Left hindlimb (tissue), 1 donor: ENCODE measurements at regions not wholly inside any gene's neighbourhood (a gene's known extent, or its start where the extent isn't known, plus 50 kb on each side); places are given as distances from the start of the nearest gene placed in this dataset.
"Not testable (repeated sequence)": the region's sequence is repeated elsewhere in the genome, so short reads cannot be mapped to it uniquely, and the experiment has no call there.

Experiments used
- DNase-seq: peaks from one replicate; pipeline ENCODE4 v3.0.0-alpha.2; 2018

DNA sequence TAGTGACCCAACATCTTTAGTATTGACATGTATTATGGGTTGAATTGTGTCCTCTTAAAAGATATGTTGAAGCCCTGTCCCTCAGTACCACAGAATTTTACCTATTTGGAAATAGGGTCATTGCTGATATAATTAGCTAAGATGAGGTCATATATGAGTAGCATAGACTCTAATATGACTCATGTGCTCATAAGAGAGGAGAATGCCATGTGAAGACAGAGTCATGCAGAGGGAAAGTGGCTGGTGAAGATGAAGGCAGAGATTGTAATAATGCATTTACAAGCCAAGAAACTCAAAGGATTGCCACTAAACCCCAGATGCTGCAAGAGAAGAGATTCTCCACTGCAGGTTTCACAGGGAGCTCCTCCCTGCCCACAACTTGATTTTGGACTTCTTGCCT, 496.4 kb downstream of the KIF20B start:
- no peak for DNase-seq

DNA sequence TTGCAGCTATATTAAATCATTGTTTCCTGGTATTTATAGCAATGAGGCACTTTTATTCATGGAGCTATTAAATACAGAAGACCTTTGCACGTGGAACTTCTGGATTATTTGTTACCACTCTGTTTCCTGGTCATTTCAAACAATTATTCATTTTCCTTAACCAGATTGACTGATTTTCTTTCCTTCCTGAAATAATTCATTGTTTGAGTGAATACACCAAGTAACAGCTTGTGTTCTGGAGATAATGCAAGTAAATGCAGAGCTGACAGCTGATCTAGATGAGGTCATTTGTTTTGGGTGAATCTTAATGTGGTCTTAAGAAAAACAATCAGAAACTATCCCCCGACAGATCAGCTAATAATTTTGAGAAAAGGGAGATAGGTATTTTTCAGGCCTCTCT, 497.7 kb downstream of the KIF20B start:
- no peak for DNase-seq

DNA sequence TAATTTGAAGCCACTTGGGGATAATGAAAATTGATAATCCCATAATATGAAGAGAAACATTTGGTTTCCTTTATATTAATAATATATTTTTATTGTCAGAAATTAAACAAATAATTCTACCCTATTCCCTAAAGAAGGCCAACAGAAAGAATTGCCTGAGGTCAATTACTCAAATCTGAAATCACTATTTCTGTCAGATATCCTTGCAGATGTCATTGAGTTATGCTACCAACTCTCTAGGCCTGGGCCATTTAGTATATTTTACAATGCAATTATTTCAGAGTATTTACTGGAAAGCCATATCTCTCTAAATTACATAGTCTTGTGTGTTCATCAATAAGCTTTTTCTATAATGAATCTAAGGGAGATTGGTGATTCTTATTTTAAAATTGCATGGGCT, 498.1 kb downstream of the KIF20B start:
- DNase-seq = no peak

DNA sequence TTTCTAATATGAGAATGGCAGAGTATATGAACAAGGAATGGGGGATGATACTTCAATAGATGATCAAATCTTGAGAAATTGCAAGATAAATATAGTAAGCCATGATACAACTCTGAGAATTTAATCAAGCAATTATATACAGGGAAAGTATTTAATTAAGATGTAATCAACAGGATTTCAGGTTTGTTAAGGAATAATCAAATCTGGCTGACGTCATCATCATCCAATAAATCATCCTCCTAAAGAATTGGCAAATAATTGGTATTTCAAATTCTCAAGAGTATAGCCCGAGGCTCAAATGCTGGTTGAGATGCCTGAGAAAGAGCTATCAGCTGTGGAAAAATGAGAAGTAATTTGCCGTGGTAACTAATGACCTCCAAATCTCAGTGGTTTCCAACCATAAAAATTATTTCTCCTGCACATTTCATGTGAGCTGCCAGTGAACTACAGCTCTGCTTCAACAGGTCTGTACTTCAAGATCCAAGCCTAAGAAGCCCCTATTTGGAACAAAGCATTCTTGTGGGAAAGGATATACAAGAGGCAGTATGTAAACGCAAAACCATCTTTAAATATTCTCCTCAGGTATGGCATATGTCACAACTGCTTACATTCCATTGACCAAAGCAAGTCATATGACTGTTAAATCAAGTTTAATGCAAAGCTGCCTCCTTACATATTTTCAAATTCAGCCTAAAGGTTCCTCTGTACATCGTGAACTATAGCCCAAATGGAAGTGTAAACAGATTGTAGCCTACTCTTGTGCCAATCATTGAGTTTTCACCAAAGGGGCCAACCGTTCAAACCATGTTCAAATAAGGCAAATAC, 503.0 kb downstream of the KIF20B start:
- no peak for DNase-seq

DNA sequence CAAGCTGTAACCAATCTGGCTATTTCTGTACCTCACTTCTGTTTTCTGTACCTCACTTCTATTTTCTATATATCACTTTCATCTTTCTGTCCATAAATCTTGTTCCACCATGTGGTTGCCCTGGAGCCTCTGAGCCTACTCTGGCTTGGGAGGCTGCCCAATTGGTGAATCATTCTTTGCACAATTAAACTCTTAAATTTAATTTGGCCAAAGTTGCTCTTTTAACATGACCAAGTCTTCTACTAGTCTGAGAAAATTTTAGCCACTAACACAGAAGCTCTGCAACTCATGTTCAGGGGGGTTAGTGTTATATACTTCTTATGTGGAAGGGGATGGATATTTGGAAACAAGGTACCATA, 503.5 kb downstream of the KIF20B start:
- no peak for DNase-seq

DNA sequence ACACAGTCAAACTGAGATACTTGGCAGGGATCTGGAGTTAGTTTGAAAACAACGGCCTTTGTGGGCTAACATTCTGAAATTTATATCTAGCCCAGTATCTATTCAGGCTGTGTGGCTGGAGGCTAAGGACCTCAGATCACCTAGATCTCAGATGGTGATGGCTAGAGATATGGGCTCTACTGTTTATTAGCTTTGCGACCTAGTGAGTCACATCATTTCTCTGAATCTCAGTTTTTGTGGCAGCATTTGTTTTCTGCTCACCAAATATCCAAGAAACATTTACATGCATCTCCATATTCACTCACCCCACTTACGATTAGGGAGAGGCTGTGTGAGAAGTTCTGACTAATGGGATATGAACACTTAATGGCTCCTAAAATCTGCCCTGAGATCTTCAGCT, 503.9 kb downstream of the KIF20B start:
- DNase-seq = no peak

DNA sequence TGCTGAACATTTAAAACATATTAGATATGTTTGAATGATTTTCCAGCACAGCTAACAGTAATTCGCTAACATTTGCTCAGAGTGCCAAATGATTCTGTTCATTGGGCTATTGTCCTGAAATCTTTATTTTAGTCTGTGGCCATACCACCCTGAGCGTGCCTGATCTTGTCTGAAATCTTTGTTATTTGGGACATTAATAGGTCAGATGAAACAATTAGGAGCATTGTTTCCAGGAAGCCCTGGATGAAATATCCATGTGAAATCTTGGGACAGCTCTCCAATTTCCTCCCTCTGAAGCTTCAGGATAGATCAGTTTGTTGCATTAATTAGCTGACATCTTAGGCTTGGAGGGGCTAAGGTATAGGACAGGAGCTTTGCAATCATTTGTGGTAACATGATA, 512.0 kb downstream of the KIF20B start:
- DNase-seq = no peak

DNA sequence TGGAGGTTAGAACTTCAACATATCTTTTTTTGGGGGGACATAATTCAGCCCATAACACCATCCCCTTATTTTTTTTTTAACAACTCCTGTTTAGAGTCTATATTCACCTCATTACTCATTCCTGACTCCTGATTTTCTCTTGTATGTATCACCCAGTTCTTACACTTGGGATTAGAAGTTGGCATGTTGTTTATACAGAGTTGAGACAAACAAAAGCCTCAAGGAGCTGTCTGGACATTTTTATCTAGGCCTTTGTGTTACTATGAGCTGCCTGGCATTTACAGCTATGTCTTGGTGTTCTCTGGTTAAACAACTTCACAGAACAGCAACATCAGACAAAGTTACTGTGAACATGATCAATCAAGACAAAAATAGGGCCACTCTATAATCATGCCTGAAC, 517.5 kb downstream of the KIF20B start:
- DNase-seq = no peak

DNA sequence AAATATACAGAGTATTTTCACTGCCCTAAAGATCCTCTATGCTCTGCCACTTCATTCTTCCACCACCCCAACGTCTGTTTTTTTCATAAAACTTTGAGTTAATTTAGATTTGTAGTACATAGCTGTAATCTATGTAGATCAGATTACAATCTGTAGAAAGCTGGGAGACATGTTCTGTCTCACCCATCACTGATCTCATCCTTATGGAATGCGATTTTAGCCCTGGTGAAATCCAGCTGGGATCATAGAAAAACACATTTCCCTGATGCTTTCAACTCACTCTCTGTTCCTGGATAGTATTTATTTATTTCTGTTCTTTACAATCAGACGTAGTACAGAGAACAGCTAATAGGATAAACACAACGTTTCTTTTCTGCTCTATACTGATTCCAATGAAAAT, 521.0 kb downstream of the KIF20B start:
- DNase-seq = no peak

DNA sequence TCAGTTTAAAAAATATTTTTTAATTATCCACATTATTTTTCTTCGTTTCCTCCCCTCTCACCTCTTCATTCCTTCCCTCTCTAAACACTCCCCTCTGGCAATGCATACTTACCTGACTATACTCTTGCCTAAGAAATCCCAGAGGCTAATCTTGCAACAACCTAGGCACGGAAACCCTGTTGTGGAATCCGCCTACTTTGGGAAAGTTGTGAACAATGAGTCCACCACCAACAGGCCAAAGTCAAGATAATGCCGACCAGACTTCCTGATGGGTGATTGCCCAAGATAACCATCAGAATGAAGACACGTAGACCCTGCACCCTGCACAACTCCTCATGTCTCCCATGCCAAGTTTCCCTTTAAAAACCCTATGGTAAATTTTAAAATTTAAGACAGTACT, 521.5 kb downstream of the KIF20B start:
- DNase-seq = no peak

DNA sequence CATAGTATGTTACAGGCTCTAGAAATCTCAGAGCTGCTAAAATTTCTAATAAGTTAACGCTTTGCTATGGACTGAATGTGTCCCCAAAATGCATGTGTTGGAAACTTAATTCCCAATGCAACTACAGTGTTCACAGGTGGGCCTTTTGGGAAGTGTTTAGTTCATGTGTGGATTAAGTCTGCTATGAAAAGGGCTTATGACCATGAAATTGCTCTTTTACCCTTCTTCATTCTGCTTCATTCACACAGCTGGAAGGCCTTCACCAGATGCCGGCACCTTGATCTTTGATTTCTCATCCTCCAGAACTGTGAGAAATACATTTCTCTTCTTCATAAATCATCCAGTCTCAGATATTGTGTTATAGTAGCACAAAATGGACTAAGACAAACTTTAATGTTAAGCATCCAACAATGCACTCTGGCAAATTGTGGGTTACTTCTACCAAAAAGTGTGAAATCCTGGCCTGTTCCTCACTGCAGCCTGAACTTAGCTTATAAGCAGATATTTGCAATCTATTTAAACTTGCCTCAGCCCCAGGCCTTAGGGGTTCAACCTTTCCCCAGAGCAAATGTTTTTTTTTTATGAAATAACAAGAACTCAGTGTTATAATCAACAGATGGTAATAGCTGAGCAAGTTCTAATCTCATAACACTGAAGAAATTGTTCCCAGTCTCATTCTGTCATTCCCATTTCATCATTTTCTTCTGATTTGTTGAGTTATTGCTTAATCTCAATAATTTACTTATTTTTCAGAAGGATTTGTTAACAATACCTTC, 523.6 kb downstream of the KIF20B start:
- DNase-seq = no peak

DNA sequence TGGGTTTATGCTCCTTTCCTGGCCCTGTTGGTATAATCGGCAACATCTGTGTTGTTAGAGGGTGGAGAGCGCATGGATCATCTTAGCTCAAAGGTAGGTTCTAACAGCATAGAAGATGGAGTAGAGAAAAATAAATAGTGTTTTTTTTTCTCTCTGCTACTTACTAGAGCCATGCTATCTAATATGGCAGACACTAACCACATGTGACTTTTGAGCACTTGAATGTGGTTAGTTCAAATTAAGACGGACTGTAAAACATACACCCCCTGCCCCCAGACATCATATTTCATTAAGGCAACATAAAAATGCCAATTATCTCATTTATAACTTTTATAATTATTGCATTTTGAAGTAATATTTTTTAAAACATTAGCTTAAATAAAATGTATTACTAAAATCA, 525.1 kb downstream of the KIF20B start:
- DNase-seq = no peak

DNA sequence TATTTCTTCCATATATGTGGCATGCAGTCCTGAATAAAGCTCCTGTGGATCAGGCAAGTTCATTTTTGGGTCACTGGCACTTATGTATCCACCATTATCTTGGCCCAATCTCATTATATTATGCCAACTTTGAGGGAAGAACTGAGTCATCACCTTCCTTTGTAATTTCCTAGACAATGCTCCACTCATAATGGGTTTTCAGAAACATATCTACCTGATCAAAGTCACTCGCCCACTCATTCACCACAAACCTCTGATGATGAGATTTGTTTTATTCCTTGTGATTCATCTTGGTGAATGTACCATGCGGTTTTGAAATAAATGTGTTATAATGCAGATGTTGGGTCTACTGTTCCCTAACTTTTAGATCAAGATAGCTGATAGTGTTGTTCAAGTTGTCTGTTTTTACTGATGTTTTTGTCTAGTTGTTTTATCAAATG, 525.8 kb downstream of the KIF20B start:
- DNase-seq = no peak

DNA sequence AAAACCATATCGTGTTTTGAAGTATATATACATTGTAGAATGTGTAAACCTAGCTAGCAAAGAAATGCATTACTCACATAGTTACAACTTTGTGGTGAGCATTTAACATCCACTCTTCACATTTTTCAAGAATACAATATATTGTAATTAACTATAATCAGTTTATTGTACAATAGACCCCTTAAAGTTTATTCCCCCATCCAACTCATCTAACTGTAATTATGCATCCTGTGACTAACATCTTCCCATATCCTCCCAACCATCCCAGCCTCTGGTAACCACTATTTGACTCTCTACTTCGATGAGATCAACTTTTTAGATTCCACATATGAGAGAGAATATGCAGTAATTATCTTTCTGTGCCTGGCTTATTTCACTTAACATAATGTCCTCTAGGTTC, 526.4 kb downstream of the KIF20B start:
- DNase-seq = no peak

DNA sequence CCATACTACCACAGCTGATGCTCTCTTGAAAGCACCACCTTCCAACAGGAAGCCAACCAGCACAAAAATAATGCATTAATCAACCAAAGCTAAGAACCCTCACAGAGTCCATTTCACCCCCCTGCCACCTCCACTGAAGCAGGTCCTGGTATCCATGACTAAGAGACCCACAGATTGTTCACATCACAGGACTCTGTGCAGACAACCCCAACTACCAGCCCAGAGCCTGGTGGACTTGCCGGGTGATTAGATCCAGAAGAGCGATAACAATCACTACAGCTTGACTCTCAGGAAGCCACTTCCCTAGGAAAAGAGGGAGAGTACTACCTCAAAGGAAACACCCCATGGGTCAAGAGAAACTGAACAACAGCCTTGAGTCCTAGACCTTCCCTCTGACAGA, 528.1 kb downstream of the KIF20B start:
- DNase-seq = no peak

DNA sequence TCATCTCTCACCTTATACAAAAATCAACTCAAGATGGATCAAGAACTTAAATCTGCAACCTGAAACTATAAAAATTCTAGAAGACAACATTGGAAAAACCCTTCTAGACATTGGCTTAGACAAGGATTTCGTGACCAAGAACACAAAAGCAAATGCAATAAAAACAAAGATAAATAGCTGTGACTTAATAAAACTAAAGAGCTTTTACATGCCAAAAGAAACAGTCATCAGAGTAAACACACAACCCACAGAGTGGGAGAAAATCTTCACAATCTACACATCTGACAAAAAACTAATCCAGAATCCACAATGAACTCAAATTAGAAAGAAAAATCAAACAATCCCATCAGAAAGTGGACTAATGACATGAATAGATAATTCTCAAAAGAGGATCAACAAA, 532.4 kb downstream of the KIF20B start:
- DNase-seq = not testable (repeated sequence)

DNA sequence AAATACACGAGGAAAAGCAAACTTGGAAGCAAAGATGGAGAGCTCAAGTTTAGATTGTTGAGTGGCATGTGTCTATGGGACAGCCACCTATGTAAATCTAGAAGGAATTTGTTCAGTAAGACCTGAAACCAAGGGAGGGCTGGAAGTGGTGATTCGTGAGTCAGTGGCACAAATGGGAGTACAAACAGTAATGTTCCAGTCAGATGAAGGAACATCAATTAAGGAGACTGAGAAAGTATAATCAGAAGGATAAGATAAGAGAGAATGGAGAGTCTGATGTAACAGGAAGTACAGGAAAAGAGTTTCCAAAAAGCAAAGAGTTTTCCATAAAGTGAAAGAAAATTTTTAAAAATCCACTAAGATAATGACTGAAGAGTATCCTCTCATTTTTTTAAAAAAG, 544.2 kb downstream of the KIF20B start:
- DNase-seq = no peak

DNA sequence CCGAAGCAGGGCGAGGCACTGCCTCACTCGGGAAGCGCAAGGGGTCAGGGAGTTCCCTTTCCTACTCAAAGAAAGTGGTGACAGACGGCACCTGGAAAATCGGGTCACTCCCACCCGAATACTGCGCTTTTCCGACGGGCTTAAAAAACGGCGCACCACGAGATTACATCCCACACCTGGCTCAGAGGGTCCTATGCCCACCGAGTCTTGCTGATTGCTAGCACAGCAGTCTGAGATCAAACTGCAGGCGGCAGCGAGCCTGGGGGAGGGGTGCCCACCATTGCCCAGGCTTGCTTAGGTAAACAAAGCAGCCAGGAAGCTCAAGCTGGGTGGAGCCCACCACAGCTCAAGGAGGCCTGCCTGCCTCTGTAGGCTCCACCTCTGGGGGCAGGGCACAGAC, 549.4 kb downstream of the KIF20B start:
- DNase-seq = not testable (repeated sequence)

DNA sequence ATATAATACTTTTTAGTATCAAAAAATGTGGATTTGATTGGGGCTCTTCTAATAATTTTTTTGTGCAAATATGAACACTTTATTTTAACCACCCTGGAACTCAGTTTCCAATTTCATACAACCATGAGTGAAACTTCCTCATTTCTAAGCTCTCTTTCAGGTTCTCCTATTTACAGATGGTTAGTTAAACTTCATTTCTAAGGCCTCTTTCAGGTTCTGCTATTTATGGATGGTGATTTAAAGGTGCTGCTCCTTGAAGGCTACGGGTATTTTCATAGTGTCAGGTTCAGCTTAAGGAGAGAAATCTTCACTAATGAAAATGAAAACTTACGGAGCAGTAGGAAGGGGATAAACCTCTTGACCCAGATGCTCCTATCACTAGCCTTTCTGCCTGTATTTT, 568.3 kb downstream of the KIF20B start:
- no peak for DNase-seq

DNA sequence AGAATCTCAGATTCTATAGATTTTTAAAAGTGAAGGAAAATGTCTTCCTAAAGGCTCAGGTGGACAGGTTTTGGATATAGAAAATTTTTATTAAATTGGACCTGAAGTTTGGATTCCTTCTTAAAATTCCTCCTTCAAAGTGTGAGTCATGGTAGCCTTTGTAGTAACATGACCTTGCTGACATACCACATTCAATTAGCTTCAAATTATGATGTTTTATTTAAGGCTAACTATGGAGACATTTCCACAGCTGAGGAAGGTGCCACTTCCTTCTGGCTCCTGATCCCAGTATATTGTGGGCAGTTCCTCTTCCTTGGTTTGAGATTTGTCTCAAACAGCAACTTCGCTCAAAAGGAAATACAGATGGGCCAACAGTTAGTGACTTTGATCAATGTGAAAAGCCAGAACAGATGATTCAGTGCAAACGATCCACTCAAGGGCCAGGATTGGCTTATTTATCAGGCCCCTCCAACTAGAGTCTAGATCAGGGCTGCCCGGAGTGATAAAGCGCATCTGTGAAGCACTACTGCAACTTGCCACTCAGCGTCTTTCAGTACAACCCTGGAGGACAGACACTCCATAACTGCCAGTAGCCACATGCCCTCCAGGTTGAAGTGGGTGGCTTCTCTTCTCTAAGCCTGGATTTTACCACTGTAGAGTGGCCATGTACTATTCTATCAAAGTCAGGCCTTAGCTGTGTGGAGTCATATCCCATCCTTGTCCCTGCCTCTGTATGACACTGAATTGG, 573.5 kb downstream of the KIF20B start:
- DNase-seq = no peak

DNA sequence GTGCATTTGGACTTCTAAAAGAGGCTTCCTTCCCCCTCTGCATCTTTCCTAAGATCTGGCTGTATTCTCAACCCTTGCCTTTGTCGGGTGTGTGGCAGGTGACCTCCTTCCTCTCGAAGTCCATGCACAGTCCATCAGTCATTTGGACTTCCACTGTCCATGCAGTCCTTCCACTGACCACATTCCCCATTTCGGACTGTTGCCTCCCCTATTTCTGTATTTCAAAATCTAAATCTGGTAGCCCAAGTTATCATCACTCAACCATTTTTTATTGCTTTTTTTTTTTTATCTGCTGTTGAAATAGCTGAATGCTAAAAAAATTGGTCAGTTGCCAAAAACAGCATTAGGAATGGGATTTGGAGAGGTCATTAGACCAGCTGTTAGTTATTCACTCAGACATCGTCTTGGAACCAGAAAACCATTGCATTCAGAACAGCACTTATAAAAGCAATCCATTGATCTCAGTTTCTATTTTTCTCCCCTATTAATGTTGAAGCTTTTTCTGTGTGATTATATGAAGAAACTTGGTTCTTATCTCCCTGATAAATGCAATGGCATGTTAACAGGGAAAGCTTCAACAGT, 575.6 kb downstream of the KIF20B start:
- DNase-seq = no peak

DNA sequence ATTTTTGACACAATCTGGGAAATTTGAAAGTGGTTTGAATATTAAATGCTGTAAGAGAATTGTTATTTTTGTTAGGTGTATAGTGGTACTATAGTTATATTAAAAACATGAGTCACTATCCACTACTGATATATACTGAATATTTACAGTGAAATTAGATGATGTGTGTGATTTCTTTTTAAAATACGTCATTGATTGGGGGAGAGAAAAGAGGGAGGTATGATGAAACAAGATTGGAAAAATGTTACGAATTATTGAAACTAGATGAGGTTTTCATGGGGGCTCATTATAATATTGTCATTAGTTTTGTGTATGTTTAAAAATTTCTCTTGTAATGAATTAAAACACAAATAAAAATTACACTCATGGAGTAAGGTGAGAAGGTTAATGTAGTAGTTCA, 571.4 kb downstream of the HTR7 start:
- no peak for DNase-seq

DNA sequence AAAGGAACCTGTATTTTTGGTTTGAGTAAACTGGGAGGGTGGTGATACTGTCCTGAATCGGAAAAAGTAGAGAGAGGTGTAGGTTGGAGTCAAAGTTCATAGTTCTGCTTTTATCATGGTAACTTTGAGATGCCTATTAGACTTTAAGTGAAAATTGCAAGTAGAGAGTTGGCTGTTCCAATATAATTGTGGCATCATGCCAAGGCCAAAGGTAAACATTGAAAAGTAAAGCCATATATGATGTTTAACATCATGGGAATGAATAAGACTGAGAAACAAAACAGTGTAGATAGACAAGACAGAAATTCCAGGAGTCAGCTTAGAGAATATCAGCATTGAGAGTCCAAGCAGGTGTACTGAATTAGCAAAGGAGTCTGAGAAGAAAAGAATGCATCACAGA, 570.9 kb downstream of the HTR7 start:
- no peak for DNase-seq
